Anterior cingulate cortex (tissue), 58 donors: ENCODE measurements at regions not wholly inside any gene's neighbourhood (a gene's known extent, or its start where the extent isn't known, plus 50 kb on each side); places are given as distances from the start of the nearest gene placed in this dataset.

Experiments
- DNase-seq, 58 donors: peaks; one replicate each; lab custom pipeline; 2025; lab: John Stamatoyannopoulos, UW

- DNase-seq, result peak in 7 of 58 donors; percentile 3 to 49 (median 13)
Observed at GRCh38 chr4:184529283-184529682, 54.9 kb upstream of the IRF2 start.

GRCh38 chr4:184528713-184529112 lies 54.4 kb upstream of the IRF2 start:
- no peak for DNase-seq

GRCh38 chr4:184528051-184528450 lies 53.7 kb upstream of the IRF2 start:
- DNase-seq, result no peak

- DNase-seq, result no peak
Observed at GRCh38 chr4:184526228-184526627, 51.9 kb upstream of the IRF2 start.
